ENCODE measurements at regions not wholly inside any gene's neighbourhood (a gene's known extent, or its start where the extent isn't known, plus 50 kb on each side); places are given as distances from the start of the nearest gene placed in this dataset.

GRCh38 chr13:76024151-76024550 lies 388.0 kb downstream of the LMO7 start:
- no peak for TF ChIP-seq CTCF (conservative IDR thresholded peaks at IDR 0.05)
- TF ChIP-seq EZH2 (IDR thresholded peaks at IDR 0.05; ENCODE audit: low read depth): no peak
